H1 (cell line): ENCODE measurements at regions not wholly inside any gene's neighbourhood (a gene's known extent, or its start where the extent isn't known, plus 50 kb on each side); places are given as distances from the start of the nearest gene placed in this dataset.

Experiments used
- CTCF ChIA-PET: fragments of 300-600 bp; sonication (Branson Sonifier 250); formaldehyde crosslinking; loops from one replicate; lab custom pipeline; 2021; ENCODE audit not compliant: partially characterized antibody; lab: Charles Lee
- POLR2A ChIA-PET: fragments of 300-600 bp; sonication (Branson Sonifier 250); formaldehyde crosslinking; loops from one replicate; lab custom pipeline; 2021; ENCODE audit warnings: inconsistent platforms; ENCODE audit not compliant: partially characterized antibody; lab: Charles Lee
- DNase-seq, 2 experiments: peaks; one replicate each; pipeline versions ENCODE4 v3.0.0 to v3.0.0-alpha.2; 2010 to 2022; ENCODE audit warnings: low spot score in 2 of 2, low read depth in 1 of 2, mixed read lengths in 1 of 2
- FAIRE-seq: peaks from 2 replicates; lab custom pipeline; 2011; peaks lifted over from hg19 to GRCh38; lab: Jason Lieb, UNC
- H2AFZ ChIP-seq: 2 replicates; pipeline ENCODE4 v1.8.1; 2012; ENCODE audit warnings: low read length, inconsistent platforms
- H2AK5ac ChIP-seq: 2 replicates; pipeline ENCODE4 v1.6.1; 2013; ENCODE audit warnings: low read depth, low read length
- H2BK120ac ChIP-seq: replicated peaks from 2 replicates; pipeline ENCODE3; 2013; ENCODE audit warnings: low read depth, low read length, inconsistent platforms
- H2BK12ac ChIP-seq: 2 replicates; pipeline ENCODE4 v1.6.1; 2013; ENCODE audit warnings: low read depth, low read length
- H2BK15ac ChIP-seq: 2 replicates; pipeline ENCODE4 v1.6.1; 2013; ENCODE audit warnings: low read length
- H2BK20ac ChIP-seq: 2 replicates; pipeline ENCODE4 v1.6.1; 2013; ENCODE audit warnings: low read length
- H2BK5ac ChIP-seq: 2 replicates; pipeline ENCODE4 v1.6.1; 2013; ENCODE audit warnings: low read depth, low read length
- H3K14ac ChIP-seq: 2 replicates; pipeline ENCODE4 v1.6.1; 2013; ENCODE audit warnings: inconsistent platforms; ENCODE audit not compliant: insufficient read length
- H3K18ac ChIP-seq: 2 replicates; pipeline ENCODE4 v1.6.1; 2013; ENCODE audit warnings: low read length; ENCODE audit errors: extremely low read depth
- H3K23ac ChIP-seq: 2 replicates; pipeline ENCODE4 v1.6.1; 2013; ENCODE audit warnings: inconsistent platforms; ENCODE audit not compliant: insufficient read length
- H3K23me2 ChIP-seq: 2 replicates; pipeline ENCODE4 v1.6.1; 2013; ENCODE audit warnings: low read depth, low read length
- H3K27ac ChIP-seq: 2 replicates; pipeline ENCODE4 v1.6.1; 2011; ENCODE audit warnings: low read depth, low read length, inconsistent platforms
- H3K27me3 ChIP-seq, 4 experiments: replicated peaks in 1 of 4; 1 replicate in 1 of 4; 2 replicates in 3 of 4; pipeline versions ENCODE4 v1.6.1 to v1.8.1; 2011 to 2013; ENCODE audit warnings: low read length in 3 of 4, mild to moderate bottlenecking in 3 of 4, inconsistent platforms in 2 of 4, mixed read lengths in 2 of 4, moderate library complexity in 1 of 4; ENCODE audit not compliant: control insufficient read depth in 3 of 4, insufficient read depth in 3 of 4; ENCODE audit errors: extremely low read depth in 1 of 4
- H3K36me3 ChIP-seq, 4 experiments: 2 replicates each; pipeline versions ENCODE4 v1.6.1 to v1.8.1; 2011 to 2013; ENCODE audit warnings: mild to moderate bottlenecking in 4 of 4, low read length in 3 of 4, moderate library complexity in 2 of 4, control low read depth in 1 of 4, inconsistent platforms in 1 of 4; ENCODE audit not compliant: insufficient read depth in 4 of 4, control insufficient read depth in 2 of 4
- H3K4ac ChIP-seq: replicated peaks from 2 replicates; pipeline ENCODE3; 2013; ENCODE audit warnings: low read length, low read depth, mixed read lengths, inconsistent platforms; ENCODE audit not compliant: insufficient read length
- H3K4me1 ChIP-seq, 4 experiments: replicated peaks in 1 of 4; 1 replicate in 1 of 4; 2 replicates in 3 of 4; pipeline versions ENCODE4 v1.6.1 to v1.8.1; 2011 to 2013; ENCODE audit warnings: low read length in 3 of 4, inconsistent platforms in 2 of 4, mixed read lengths in 1 of 4; ENCODE audit not compliant: insufficient read depth in 4 of 4, control insufficient read depth in 3 of 4
- H3K4me2 ChIP-seq, 2 experiments: 2 replicates each; pipeline versions ENCODE4 v1.6.1 to v1.8.1; 2011 to 2013; ENCODE audit warnings: low read depth in 2 of 2, low read length in 2 of 2, control low read depth in 1 of 2, inconsistent platforms in 1 of 2, mild to moderate bottlenecking in 1 of 2; ENCODE audit not compliant: insufficient read depth in 1 of 2
- H3K4me3 ChIP-seq, 4 experiments: fragments of 200-600, 300-600 bp in 1 of 4; sonication (generic), shearing (Covaris generic), sonication (Bioruptor Twin) in 1 of 4; 2 replicates each; pipeline versions ENCODE4 v1.5.1 to v1.8.1; 2011 to 2016; ENCODE audit warnings: low read length in 4 of 4, low read depth in 3 of 4, control low read depth in 2 of 4, inconsistent platforms in 2 of 4, mild to moderate bottlenecking in 2 of 4, mixed read lengths in 1 of 4, moderate library complexity in 1 of 4; ENCODE audit not compliant: insufficient read depth in 2 of 4; ENCODE audit errors: extremely low read depth in 1 of 4
- H3K56ac ChIP-seq: replicated peaks from 2 replicates; pipeline ENCODE3; 2013; ENCODE audit warnings: low read depth, mild to moderate bottlenecking, mixed read lengths, low read length, inconsistent platforms; ENCODE audit not compliant: insufficient read length
- H3K79me1 ChIP-seq: 2 replicates; pipeline ENCODE4 v1.6.1; 2013; ENCODE audit warnings: low read depth, low read length, control low read depth
- H3K79me2 ChIP-seq, 2 experiments: 2 replicates each; pipeline versions ENCODE4 v1.6.1 to v1.8.1; 2012 to 2013; ENCODE audit warnings: low read length in 2 of 2, mild to moderate bottlenecking in 2 of 2, inconsistent platforms in 1 of 2; ENCODE audit not compliant: insufficient read depth in 2 of 2, control insufficient read depth in 1 of 2
- H3K9ac ChIP-seq, 4 experiments: replicated peaks in 1 of 4; 1 replicate in 1 of 4; 2 replicates in 3 of 4; pipeline versions ENCODE4 v1.6.1 to v1.8.1; 2011 to 2013; ENCODE audit warnings: low read depth in 3 of 4, low read length in 3 of 4, control low read depth in 2 of 4, mild to moderate bottlenecking in 2 of 4, moderate library complexity in 2 of 4, inconsistent platforms in 1 of 4; ENCODE audit errors: extremely low read depth in 1 of 4
- H3K9me3 ChIP-seq, 2 experiments: 2 replicates each; pipeline versions ENCODE4 v1.6.1 to v1.8.1; 2012 to 2013; ENCODE audit warnings: mild to moderate bottlenecking in 2 of 2, moderate library complexity in 2 of 2, control low read depth in 1 of 2, inconsistent platforms in 1 of 2, low read depth in 1 of 2, low read length in 1 of 2, mixed read lengths in 1 of 2; ENCODE audit not compliant: insufficient read depth in 2 of 2
- H4K20me1 ChIP-seq, 2 experiments: replicated peaks in 1 of 2; 2 replicates each; pipeline versions ENCODE3 to v1.8.1; 2011 to 2013; ENCODE audit warnings: inconsistent platforms in 2 of 2, low read length in 2 of 2, mild to moderate bottlenecking in 1 of 2; ENCODE audit not compliant: insufficient read depth in 2 of 2, control insufficient read depth in 1 of 2
- H4K5ac ChIP-seq: 2 replicates; pipeline ENCODE4 v1.6.1; 2013; ENCODE audit warnings: low read length, low read depth, mixed read lengths, inconsistent platforms; ENCODE audit not compliant: insufficient read length
- H4K8ac ChIP-seq: 2 replicates; pipeline ENCODE4 v1.8.0; 2013; ENCODE audit warnings: mild to moderate bottlenecking, moderate library complexity, low read length, inconsistent platforms; ENCODE audit not compliant: insufficient read depth; ENCODE audit errors: extremely low read depth
- H4K91ac ChIP-seq: replicated peaks from 2 replicates; pipeline ENCODE3; 2013; ENCODE audit warnings: low read length, mixed read lengths, inconsistent platforms; ENCODE audit not compliant: insufficient read length
- ATF2 ChIP-seq: IDR thresholded peaks from 2 replicates; pipeline ENCODE4 v1.6.1; 2012; ENCODE audit warnings: low read length, inconsistent platforms
- BACH1 ChIP-seq: IDR thresholded peaks from 2 replicates; pipeline ENCODE4 v1.6.1; 2012; ENCODE audit warnings: low read length, improper control_type of control experiment
- CTCF ChIP-seq, 3 experiments: IDR thresholded peaks; 1 replicate in 2 of 3; 2 replicates in 1 of 3; pipeline versions ENCODE4 v1.5.1 to v1.6.1; 2011; ENCODE audit warnings: low read length in 3 of 3, mild to moderate bottlenecking in 3 of 3, inconsistent platforms in 2 of 3, low read depth in 1 of 3, moderate library complexity in 1 of 3; ENCODE audit not compliant: insufficient read depth in 1 of 3; ENCODE audit errors: control extremely low read depth in 1 of 3
- EZH2 ChIP-seq: fragments of 200-600 bp; sonication (generic); IDR thresholded peaks from 2 replicates; pipeline ENCODE4 v1.7.1; 2012; ENCODE audit warnings: low read depth, mild to moderate bottlenecking, moderate library complexity, low read length, inconsistent platforms; ENCODE audit not compliant: severe bottlenecking
- KDM5A ChIP-seq: fragments of 200-600 bp; IDR thresholded peaks from 2 replicates; pipeline ENCODE4 v1.7.1; 2012; ENCODE audit warnings: mild to moderate bottlenecking, low read length, inconsistent platforms, mixed read lengths
- NRF1 ChIP-seq: IDR thresholded peaks from 2 replicates; pipeline ENCODE4 v1.6.1; 2011; ENCODE audit warnings: mild to moderate bottlenecking, low read depth, low read length, improper control_type of control experiment
- POU5F1 ChIP-seq: IDR thresholded peaks from 2 replicates; pipeline ENCODE4 v1.6.1; 2011; ENCODE audit warnings: low read depth, mild to moderate bottlenecking, low read length, moderate library complexity
- RNF2 ChIP-seq: fragments of 200-900, 300-1000 bp; sonication (generic); IDR thresholded peaks from 2 replicates; pipeline ENCODE4 v1.7.1; 2016; ENCODE audit warnings: borderline replicate concordance, low read depth, mild to moderate bottlenecking, antibody characterized with exemption, low read length; ENCODE audit not compliant: poor library complexity, severe bottlenecking; ENCODE audit errors: missing control alignments
- SIX5 ChIP-seq: IDR thresholded peaks from 2 replicates; pipeline ENCODE4 v1.6.1; 2011; ENCODE audit warnings: mild to moderate bottlenecking, low read depth, low read length
- WGBS, 2 experiments: shearing (Covaris generic) in 1 of 2; methylation state at CpG; one replicate each; pipeline versions ENCODE4 v1.1.6 to v1.1.7; 2013 to 2015; ENCODE audit warnings: low lambda C conversion rate in 2 of 2, mixed read lengths in 2 of 2, inconsistent platforms in 1 of 2, low coverage in 1 of 2, missing lambda C conversion rate in 1 of 2; ENCODE audit not compliant: insufficient replicate concordance in 2 of 2, insufficient coverage in 1 of 2, insufficient read length in 1 of 2; ENCODE audit errors: extremely low coverage in 1 of 2, missing lambda C conversion rate in 1 of 2; 5-methylcytosine and 5-hydroxymethylcytosine counted together

- DNase-seq (no peak), FAIRE-seq (no peak)
- H2BK5ac ChIP-seq, result no peak overlapping the region
- H3K4me3 ChIP-seq, result no peak overlapping the region
- H3K27me3 ChIP-seq, result no peaks in the 10 kb centered on the region
- WGBS, 2 experiments, result 91% methylated on average over 6 of the region's 6 CpGs; no CpG with 5 or more reads in 1 of the 2 experiments
- no peak overlapping the region for H4K5ac ChIP-seq
- H4K20me1 ChIP-seq, result no peaks in the 10 kb centered on the region
- no peak overlapping the region for H3K14ac ChIP-seq
- H2BK15ac ChIP-seq, result no peak overlapping the region
- H2BK12ac ChIP-seq, result peak overlapping the region; percentile 84; the same call in 1 of the 2 replicates
- no peak overlapping the region for H4K8ac ChIP-seq
- ChIA-PET POLR2A (interaction anchor here (0.6 kb wide), 1 partner anchor 123 kb away, joined by 3 read pairs; no protein-coding TSS in a partner anchor), CTCF (interaction anchor here (1.2 kb wide), 1 partner anchor 160 kb away, joined by 3 read pairs; no protein-coding TSS in a partner anchor)
- H2AK5ac ChIP-seq, result no peak overlapping the region
- no peak overlapping the region for H2BK20ac ChIP-seq
- H4K91ac ChIP-seq, result no peak overlapping the region
- no peak overlapping the region for H3K27ac ChIP-seq
- H3K4ac ChIP-seq, result no peak overlapping the region
- no peaks in the 10 kb centered on the region for H3K9me3 ChIP-seq
- no peak overlapping the region for H3K56ac ChIP-seq
- no peaks in the 10 kb centered on the region; the same call in 1 of the 2 replicates for H3K23me2 ChIP-seq
- 0 out of 2 replicates have a peak overlapping the region, but pooled peaks have one; percentile 26 for H2AFZ ChIP-seq
- no peaks in the 10 kb centered on the region for H3K79me2 ChIP-seq
- H3K9ac ChIP-seq, result no peak overlapping the region
- H2BK120ac ChIP-seq, result no peak overlapping the region
- H3K4me1 ChIP-seq, result peaks cover 0 to 6% (median 2%) of the 10 kb centered on the region in 4 experiments; a peak in 4 of 7 replicates
- H3K18ac ChIP-seq, result peak overlapping the region; percentile 24; the same call in 1 of the 2 replicates
- no peaks in the 10 kb centered on the region for H3K79me1 ChIP-seq
- no peak overlapping the region for H3K23ac ChIP-seq
- no peak overlapping the region for H3K4me2 ChIP-seq
- H3K36me3 ChIP-seq, result no peaks in the 10 kb centered on the region
- no peak for TF ChIP-seq SIX5
- TF ChIP-seq ATF2, result no peak
- TF ChIP-seq KDM5A, result no peak
- no peak for TF ChIP-seq BACH1
- TF ChIP-seq CTCF (IDR thresholded peaks at IDR 0.05; ENCODE audit: control extremely low read depth in 1 of 3, insufficient read depth in 1 of 3, low read depth in 1 of 3, low read length in 3 of 3), result no peak
- TF ChIP-seq NRF1, result no peak
- TF ChIP-seq RNF2, result no peak
- no peak for TF ChIP-seq EZH2
- TF ChIP-seq POU5F1, result no peak
These were observed 113.1 kb downstream of the RRAGC start for GRCh38 chr1:38746402-38746935.
